ENCODE measurements at regions not wholly inside any gene's neighbourhood (a gene's known extent, or its start where the extent isn't known, plus 50 kb on each side); places are given as distances from the start of the nearest gene placed in this dataset.

- TF ChIP-seq CTCF (IDR thresholded peaks at IDR 0.05; ENCODE audit: extremely low read depth in 1 of 2, insufficient read depth in 1 of 2, low read depth in 1 of 2, low read length in 2 of 2) (no peak), POLR2A (IDR thresholded peaks at IDR 0.05; ENCODE audit: low read depth, low read length) (no peak), FOS (IDR thresholded peaks at IDR 0.05; ENCODE audit: borderline replicate concordance, insufficient read depth, low read length) (no peak), GATA2 (IDR thresholded peaks at IDR 0.05; ENCODE audit: insufficient read depth, insufficient read length, low read depth, low read length) (no peak), EZH2 (IDR thresholded peaks at IDR 0.05; ENCODE audit: borderline replicate concordance, low read depth, low read length, severe bottlenecking) (no peak), MYC (IDR thresholded peaks at IDR 0.05; ENCODE audit: low read depth, low read length) (no peak), POLR2AphosphoS5 (IDR thresholded peaks at IDR 0.05; ENCODE audit: insufficient read depth, low read depth, low read length) (no peak), JUN (IDR thresholded peaks at IDR 0.05; ENCODE audit: borderline replicate concordance, insufficient read depth, insufficient read length, low read depth) (no peak)
These were observed 185.6 kb upstream of the DMRT1 start for GRCh38 chr9:655875-656274.

Measured in endothelial cell of umbilical vein (primary cell).